Immature natural killer cell (primary cell): ENCODE measurements at regions not wholly inside any gene's neighbourhood (a gene's known extent, or its start where the extent isn't known, plus 50 kb on each side); places are given as distances from the start of the nearest gene placed in this dataset.
"Not testable (repeated sequence)": the region's sequence is repeated elsewhere in the genome, so short reads cannot be mapped to it uniquely, and the experiment has no call there.

Source experiments
- DNase-seq, 3 donors: peaks; one replicate each; pipeline ENCODE4 v3.0.0; 2022; ENCODE audit warnings: mixed read lengths in 1 of 3
- H3K27ac Mint-ChIP-seq, 6 donors: one replicate each; pipeline ENCODE4 v1.8.0; 2020; ENCODE audit warnings: mixed read lengths in 6 of 6, mild to moderate bottlenecking in 5 of 6, inconsistent platforms in 4 of 6, moderate library complexity in 3 of 6
- H3K27me3 Mint-ChIP-seq, 3 donors: one replicate each; pipeline ENCODE4 v1.8.0; 2020 to 2021; ENCODE audit warnings: low read depth in 3 of 3, mild to moderate bottlenecking in 3 of 3, mixed read lengths in 3 of 3, moderate library complexity in 3 of 3, inconsistent platforms in 1 of 3
- H3K36me3 Mint-ChIP-seq, 3 donors: one replicate each; pipeline ENCODE4 v1.8.0; 2020; ENCODE audit warnings: mixed read lengths in 3 of 3, inconsistent platforms in 2 of 3, mild to moderate bottlenecking in 2 of 3
- H3K4me1 Mint-ChIP-seq, 2 donors: one replicate each; pipeline ENCODE4 v1.8.0; 2020; ENCODE audit warnings: inconsistent platforms in 2 of 2, mild to moderate bottlenecking in 2 of 2, mixed read lengths in 2 of 2, moderate library complexity in 1 of 2
- H3K4me3 Mint-ChIP-seq, 5 donors: one replicate each; pipeline ENCODE4 v1.8.0; 2020; ENCODE audit warnings: mild to moderate bottlenecking in 5 of 5, mixed read lengths in 5 of 5, inconsistent platforms in 3 of 5, moderate library complexity in 3 of 5
- H3K9me3 Mint-ChIP-seq, 6 donors: one replicate each; pipeline ENCODE4 v1.8.0; 2020; ENCODE audit warnings: mild to moderate bottlenecking in 6 of 6, mixed read lengths in 6 of 6, inconsistent platforms in 4 of 6, moderate library complexity in 3 of 6

DNA sequence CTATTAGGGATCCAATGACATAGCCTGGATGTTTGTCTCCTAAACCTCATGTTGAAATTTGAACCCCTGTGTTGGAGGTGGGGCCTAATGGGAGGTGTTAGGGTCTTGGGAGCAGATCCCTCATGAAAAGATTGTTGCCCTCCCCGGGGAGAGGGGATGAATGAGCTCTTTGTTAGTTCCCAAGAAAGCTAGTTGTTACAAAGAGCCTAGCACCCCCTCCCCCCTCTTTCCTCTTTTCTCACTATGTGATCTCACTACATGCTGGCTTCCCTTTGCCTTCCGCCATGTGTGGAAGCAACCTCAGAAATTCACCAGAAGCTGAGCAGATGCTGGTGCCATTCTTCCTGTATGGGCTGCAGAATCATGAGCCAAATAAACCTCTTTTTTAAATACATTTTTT is 123.2 kb downstream of the SPATA31A6 start:
- not testable (repeated sequence) for DNase-seq, H3K4me3 Mint-ChIP-seq, H3K27ac Mint-ChIP-seq, H3K4me1 Mint-ChIP-seq, H3K27me3 Mint-ChIP-seq, H3K36me3 Mint-ChIP-seq
- peaks cover 0 to 15% (median 3%) of the 10 kb centered on the region in 6 donors for H3K9me3 Mint-ChIP-seq

- H3K36me3 Mint-ChIP-seq, H3K4me1 Mint-ChIP-seq, H3K27ac Mint-ChIP-seq, DNase-seq, H3K4me3 Mint-ChIP-seq, H3K27me3 Mint-ChIP-seq: not testable (repeated sequence)
- peaks cover 0 to 15% (median 3%) of the 10 kb centered on the region in 6 donors for H3K9me3 Mint-ChIP-seq
Observed at GRCh38 chr9:42307449-42307848, 124.0 kb downstream of the SPATA31A6 start.

- H3K4me1 Mint-ChIP-seq, H3K27ac Mint-ChIP-seq, H3K27me3 Mint-ChIP-seq, H3K36me3 Mint-ChIP-seq, DNase-seq, H3K4me3 Mint-ChIP-seq: not testable (repeated sequence)
- H3K9me3 Mint-ChIP-seq: peaks cover 0 to 15% (median 3%) of the 10 kb centered on the region in 6 donors
Observed at GRCh38 chr9:42310972-42311371, 127.5 kb downstream of the SPATA31A6 start.

DNA sequence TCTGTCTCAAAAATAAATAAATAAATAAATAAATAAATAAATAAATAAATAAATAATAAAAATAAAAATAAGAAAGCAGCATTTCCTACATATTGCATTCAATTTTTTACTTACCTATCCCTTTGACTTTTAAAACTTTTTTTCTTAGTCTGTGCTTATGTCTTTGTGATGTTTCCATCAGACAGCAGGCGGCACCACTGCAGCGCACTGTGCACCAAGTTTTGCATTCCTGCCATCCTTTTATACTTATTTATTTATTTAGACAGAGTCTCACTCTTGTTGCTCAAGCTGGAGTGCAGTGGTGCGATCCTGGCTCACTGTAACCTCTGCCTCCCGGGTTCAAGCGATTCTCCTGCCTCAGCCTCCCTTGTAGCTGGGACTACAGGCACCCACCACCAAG is 132.6 kb downstream of the SPATA31A6 start:
- not testable (repeated sequence) for H3K27ac Mint-ChIP-seq, H3K9me3 Mint-ChIP-seq, H3K4me3 Mint-ChIP-seq, H3K4me1 Mint-ChIP-seq, H3K27me3 Mint-ChIP-seq, DNase-seq, H3K36me3 Mint-ChIP-seq

DNA sequence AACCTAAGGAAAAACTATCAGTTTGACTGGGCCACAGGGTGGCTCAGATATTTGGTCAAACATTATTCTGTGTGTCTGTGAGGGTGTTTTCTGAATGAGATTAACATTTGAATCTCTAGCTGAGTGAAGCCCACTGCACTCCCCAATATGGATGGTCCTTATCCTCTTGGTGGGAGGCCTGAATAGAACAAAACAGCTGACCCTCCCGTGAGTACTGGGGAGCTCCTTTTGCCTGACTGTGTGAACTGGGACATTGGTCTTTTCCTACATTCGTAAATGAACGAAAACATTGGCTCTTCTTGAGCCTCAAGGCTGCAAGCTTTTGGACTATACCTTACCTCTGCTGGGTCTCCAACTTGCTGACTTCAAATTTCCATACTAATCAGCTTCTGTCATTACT is 134.2 kb downstream of the SPATA31A6 start:
- not testable (repeated sequence) for H3K4me1 Mint-ChIP-seq, DNase-seq, H3K4me3 Mint-ChIP-seq, H3K9me3 Mint-ChIP-seq, H3K27ac Mint-ChIP-seq, H3K27me3 Mint-ChIP-seq, H3K36me3 Mint-ChIP-seq

DNA sequence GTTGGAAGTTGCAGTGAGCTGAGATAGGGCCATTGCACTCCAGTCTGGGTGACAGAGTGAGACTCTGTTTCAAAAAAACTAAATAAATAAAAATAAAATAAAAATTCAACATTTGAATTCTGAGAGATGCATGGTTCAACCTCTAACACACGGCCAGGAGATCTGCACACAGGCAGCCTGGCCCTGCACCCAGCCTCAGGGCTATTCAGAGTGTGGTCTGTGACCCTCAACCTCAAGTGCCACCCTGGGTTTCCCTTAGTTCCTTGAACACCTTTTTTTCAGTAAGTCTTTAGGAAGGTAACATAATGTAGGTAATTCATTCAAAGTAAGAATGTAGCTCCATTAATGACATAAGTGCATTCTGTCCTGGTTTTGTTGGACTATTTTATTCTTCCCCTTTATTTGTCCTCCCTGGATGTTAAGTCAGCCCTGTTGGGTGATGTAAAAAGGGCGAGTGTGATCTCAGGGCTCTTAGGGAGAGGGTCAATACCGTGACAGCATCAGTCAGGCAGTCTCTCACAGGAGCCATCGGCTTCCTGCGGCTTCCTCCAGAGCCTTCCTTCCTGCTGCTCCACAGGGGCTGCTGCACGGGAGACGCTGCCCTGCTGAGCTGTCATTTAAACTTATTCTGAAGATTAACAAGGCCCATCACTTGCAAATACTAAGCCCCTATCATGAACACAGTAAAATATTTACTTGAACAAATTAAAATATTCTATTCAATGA is 139.8 kb downstream of the SPATA31A6 start:
- not testable (repeated sequence) for H3K9me3 Mint-ChIP-seq, H3K4me1 Mint-ChIP-seq, H3K27me3 Mint-ChIP-seq, H3K36me3 Mint-ChIP-seq, DNase-seq, H3K4me3 Mint-ChIP-seq, H3K27ac Mint-ChIP-seq

DNA sequence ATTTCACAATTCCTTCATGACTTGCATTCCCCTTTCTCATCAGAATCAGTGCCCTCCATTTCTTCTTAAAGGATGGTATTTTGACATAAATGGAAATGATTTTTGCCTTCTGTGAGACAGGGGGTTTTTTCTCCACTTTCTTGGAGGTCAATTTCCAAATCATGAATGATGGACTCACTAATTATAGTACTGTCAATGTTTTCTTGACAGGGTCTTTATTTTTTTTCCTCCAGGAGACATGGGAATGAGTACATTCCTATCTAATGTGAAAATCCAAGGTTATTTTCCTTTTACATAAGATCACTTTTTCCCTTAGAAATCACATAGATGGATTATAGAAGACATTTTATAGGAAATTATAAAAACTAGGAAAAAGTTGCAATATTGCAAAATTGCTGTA is 141.7 kb downstream of the SPATA31A6 start:
- not testable (repeated sequence) for H3K4me3 Mint-ChIP-seq, H3K4me1 Mint-ChIP-seq, H3K27ac Mint-ChIP-seq, DNase-seq, H3K36me3 Mint-ChIP-seq, H3K27me3 Mint-ChIP-seq
- H3K9me3 Mint-ChIP-seq: peaks cover 0 to 13% (median 2%) of the 10 kb centered on the region in 6 donors

DNA sequence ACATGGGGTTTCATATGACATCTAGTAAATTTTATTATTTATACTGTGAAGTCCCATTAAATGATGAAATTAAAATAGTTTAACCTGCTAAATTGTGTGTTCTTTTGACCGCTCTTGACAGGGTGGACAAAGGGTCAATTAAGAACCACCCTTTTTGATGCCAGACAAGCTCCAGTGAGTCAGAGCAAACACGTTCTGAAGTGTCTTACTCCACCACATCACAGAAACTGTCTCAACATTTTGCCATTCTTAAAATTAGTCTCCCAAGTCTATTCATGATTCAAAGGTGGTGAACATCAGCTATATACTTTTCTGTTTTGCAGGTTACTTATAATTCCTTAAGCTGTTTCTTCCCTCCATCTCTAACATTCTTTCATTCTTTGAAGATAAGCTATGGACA is 142.1 kb downstream of the SPATA31A6 start:
- not testable (repeated sequence) for H3K27me3 Mint-ChIP-seq, H3K4me1 Mint-ChIP-seq, H3K36me3 Mint-ChIP-seq, DNase-seq, H3K27ac Mint-ChIP-seq, H3K4me3 Mint-ChIP-seq
- H3K9me3 Mint-ChIP-seq: peaks cover 0 to 14% (median 4%) of the 10 kb centered on the region in 6 donors

DNA sequence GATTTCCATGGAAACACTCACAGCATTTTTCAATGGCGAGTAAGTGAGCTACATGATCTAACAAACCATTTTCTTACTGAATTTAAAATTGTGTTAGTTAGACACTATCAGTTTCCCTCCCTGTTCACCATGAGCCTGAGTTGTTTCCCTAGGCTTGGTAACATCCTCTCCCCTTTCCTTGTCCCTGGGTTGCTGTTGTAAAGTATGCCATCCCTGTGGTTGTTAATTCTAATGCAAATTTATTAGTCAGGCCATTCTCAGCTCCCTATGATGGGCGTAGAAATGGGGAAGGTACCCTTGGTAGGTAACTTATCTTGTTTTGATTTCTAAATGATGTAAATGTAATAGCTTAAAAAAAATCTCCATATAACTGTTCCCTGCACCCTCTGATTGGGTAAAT is 143.0 kb downstream of the SPATA31A6 start:
- not testable (repeated sequence) for H3K27ac Mint-ChIP-seq, H3K4me3 Mint-ChIP-seq, DNase-seq, H3K4me1 Mint-ChIP-seq, H3K27me3 Mint-ChIP-seq, H3K36me3 Mint-ChIP-seq
- H3K9me3 Mint-ChIP-seq: peaks cover 0 to 14% (median 7%) of the 10 kb centered on the region in 6 donors

DNA sequence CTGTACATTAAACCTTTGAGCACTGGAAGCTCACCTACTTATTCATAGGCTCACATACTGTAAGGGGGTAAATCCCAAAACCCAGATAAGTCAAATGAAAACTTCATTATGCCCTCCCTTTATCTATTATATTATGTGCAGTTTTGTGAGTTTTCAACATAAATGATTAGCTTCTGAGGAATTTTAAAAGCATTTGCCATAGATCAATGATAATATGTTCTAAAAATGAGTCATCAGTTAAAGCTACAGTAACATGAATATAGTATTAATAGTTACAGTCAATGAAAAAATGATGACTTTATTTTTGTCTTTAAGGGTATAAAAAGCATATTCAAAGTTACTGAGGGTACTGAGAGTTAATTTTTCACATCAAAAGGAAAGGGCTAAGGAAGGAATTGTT is 151.9 kb downstream of the SPATA31A6 start:
- peaks cover 0 to 12% (median 5%) of the 10 kb centered on the region in 6 donors for H3K9me3 Mint-ChIP-seq
- H3K4me3 Mint-ChIP-seq, DNase-seq, H3K27me3 Mint-ChIP-seq, H3K4me1 Mint-ChIP-seq, H3K27ac Mint-ChIP-seq, H3K36me3 Mint-ChIP-seq: not testable (repeated sequence)

GRCh38 chr9:42335984-42336657 is 152.7 kb downstream of the SPATA31A6 start:
- H3K27ac Mint-ChIP-seq, H3K27me3 Mint-ChIP-seq, H3K4me1 Mint-ChIP-seq, H3K9me3 Mint-ChIP-seq, H3K4me3 Mint-ChIP-seq, DNase-seq, H3K36me3 Mint-ChIP-seq: not testable (repeated sequence)

DNA sequence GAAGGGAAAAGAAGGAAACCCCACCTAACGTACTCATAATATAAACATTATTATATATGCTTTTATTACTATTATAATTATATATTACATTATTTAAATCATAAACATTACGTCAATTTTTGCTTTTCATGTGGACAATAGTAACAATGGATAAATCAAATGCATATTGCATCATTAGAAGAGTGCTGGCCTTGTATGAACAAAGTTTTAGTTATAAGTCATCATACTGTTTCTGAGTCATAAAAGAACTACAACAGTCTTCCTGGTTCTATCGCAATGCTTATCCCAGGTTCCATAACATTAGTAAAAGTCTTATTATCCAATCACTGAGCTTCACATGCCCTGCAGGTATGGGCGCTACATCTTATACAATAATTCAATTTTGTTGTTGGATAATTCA is 154.8 kb downstream of the SPATA31A6 start:
- not testable (repeated sequence) for H3K4me1 Mint-ChIP-seq, H3K4me3 Mint-ChIP-seq, H3K27me3 Mint-ChIP-seq, H3K36me3 Mint-ChIP-seq, H3K9me3 Mint-ChIP-seq, H3K27ac Mint-ChIP-seq, DNase-seq

DNA sequence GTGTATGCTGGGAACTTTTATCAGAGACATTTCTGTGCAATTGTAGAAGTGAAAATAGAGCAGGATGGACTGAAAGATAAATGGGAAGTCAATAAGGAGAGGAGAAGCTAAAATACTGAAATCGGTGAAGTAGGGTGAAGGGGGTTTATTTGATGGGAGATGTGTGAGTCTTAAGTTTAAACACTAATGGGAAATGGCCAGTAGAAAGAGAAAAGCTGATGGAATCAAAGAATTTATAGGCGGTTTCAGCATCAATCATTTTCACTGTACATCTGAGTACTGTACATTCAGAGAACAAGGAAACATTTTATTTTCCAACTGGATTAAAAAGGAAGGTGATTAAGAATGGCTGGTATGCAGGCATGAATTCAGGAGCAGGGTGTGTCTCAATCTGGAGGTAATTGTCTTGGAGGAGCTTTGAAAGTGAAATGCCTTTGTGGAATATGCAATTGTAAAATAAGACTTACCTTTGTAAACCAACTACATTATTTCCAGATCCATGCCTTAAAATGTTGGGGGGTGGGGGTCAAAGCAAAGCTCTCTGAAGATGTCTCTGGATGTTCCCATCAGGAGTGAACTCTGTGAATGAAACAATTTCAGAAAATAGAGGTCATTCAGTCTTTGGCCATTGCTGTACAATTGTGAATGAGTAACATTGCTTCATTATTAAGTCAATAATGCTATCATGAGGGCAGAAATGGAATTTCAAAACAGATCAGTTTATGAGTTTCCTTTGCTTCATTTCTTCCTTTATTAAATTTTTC is 156.4 kb downstream of the SPATA31A6 start:
- not testable (repeated sequence) for H3K27ac Mint-ChIP-seq

DNA sequence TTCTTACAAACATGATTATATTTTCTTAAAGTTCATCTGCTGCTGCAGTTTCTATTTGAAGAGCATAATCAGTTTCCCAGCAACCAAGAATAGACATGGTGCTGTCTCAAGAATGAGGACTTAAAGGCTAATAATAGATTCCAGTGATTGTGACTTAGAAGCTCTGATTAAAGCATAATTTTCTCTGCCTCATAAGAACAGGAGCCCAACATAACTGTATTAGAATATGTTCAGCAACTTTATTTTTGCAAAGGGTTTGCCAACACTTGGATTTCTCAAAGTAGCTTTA is 156.9 kb downstream of the SPATA31A6 start:
- not testable (repeated sequence) for H3K36me3 Mint-ChIP-seq, H3K9me3 Mint-ChIP-seq, H3K4me3 Mint-ChIP-seq, H3K27ac Mint-ChIP-seq, DNase-seq, H3K27me3 Mint-ChIP-seq, H3K4me1 Mint-ChIP-seq

More for the DNA sequence above, 156.4 kb downstream of the SPATA31A6 start:
- H3K4me1 Mint-ChIP-seq, H3K4me3 Mint-ChIP-seq, DNase-seq, H3K36me3 Mint-ChIP-seq, H3K27me3 Mint-ChIP-seq, H3K9me3 Mint-ChIP-seq: not testable (repeated sequence)

- not testable (repeated sequence) for H3K36me3 Mint-ChIP-seq, H3K27ac Mint-ChIP-seq, H3K9me3 Mint-ChIP-seq, DNase-seq, H3K4me3 Mint-ChIP-seq, H3K4me1 Mint-ChIP-seq, H3K27me3 Mint-ChIP-seq
Observed at GRCh38 chr9:42341860-42342259, 158.4 kb downstream of the SPATA31A6 start.
